ENCODE measurements at regions not wholly inside any gene's neighbourhood (a gene's known extent, or its start where the extent isn't known, plus 50 kb on each side); places are given as distances from the start of the nearest gene placed in this dataset.

DNA sequence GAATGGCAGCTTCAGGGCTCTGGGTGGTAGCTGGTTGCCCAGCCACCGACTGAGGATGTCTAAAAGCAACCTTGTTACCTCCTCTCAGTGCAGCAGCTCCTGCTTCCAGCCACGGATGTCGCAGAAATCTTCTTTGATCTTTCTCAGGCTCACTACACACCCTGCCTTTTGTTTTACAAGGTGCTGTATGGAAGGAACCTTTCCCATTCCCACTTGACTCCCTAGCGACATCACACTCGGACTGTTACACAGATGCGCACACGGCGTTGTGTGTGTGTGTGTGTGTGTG, 135.8 kb upstream of the CPHXL start:
- TF ChIP-seq, protein P1, sequence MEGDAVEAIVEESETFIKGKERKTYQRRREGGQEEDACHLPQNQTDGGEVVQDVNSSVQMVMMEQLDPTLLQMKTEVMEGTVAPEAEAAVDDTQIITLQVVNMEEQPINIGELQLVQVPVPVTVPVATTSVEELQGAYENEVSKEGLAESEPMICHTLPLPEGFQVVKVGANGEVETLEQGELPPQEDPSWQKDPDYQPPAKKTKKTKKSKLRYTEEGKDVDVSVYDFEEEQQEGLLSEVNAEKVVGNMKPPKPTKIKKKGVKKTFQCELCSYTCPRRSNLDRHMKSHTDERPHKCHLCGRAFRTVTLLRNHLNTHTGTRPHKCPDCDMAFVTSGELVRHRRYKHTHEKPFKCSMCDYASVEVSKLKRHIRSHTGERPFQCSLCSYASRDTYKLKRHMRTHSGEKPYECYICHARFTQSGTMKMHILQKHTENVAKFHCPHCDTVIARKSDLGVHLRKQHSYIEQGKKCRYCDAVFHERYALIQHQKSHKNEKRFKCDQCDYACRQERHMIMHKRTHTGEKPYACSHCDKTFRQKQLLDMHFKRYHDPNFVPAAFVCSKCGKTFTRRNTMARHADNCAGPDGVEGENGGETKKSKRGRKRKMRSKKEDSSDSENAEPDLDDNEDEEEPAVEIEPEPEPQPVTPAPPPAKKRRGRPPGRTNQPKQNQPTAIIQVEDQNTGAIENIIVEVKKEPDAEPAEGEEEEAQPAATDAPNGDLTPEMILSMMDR (IDR thresholded peaks at IDR 0.05) = no peak
- TF ChIP-seq POLR2A (IDR thresholded peaks at IDR 0.05) = no peak

Measured in body of pancreas (tissue), 4 donors.